NCI-H446 treated with DMSO at 0.1 percent for 48 hours (cell line): ENCODE measurements at regions not wholly inside any gene's neighbourhood (a gene's known extent, or its start where the extent isn't known, plus 50 kb on each side); places are given as distances from the start of the nearest gene placed in this dataset.
A peak's percentile ranks its signal among the peaks of the same experiment; 100 is the strongest.
"Not testable (repeated sequence)": the region's sequence is repeated elsewhere in the genome, so short reads cannot be mapped to it uniquely, and the experiment has no call there.

Experiments
- DNase-seq: peaks from one replicate; lab custom pipeline; 2025; lab: John Stamatoyannopoulos, UW

DNA sequence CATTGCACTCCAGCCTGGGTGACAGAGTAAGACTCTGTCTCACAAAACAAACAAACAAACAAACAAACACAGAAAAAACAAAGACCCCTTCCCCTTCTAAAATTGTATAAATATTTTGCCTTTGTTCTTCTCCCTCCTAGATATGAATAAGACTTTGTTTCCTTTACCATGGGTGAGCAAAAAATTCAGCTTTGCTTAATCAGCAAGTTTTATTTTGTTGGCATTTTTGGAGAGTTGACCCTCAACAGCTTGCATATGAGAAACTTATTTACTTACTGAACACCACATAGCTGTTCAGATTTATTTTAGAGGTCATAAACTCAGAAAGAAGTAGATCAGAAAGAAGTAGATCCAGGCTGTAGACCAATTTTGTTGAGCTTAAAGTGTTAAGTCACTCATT, 395.2 kb upstream of the TOM1L1 start:
- no peak for DNase-seq

DNA sequence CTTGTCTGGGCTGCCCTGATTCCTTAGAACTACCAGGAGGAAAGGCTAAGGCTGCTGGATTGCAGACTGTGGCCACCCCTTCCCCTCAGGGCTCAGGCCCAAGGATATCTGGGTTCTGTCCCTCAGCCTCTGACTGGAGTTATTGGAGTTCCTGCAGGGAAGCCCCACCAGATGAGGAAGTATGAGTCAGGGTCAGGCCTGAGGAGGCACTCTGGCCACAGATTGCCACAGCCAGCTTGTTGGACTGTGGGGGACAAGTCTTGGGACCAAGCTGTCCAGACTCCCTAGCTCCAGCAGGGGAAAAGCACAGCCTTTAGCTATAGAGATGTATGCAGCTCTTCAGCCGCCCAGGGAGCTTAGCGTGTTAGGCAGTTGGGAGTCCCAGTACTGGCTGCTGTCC, 381.9 kb upstream of the TOM1L1 start:
- no peak for DNase-seq

DNA sequence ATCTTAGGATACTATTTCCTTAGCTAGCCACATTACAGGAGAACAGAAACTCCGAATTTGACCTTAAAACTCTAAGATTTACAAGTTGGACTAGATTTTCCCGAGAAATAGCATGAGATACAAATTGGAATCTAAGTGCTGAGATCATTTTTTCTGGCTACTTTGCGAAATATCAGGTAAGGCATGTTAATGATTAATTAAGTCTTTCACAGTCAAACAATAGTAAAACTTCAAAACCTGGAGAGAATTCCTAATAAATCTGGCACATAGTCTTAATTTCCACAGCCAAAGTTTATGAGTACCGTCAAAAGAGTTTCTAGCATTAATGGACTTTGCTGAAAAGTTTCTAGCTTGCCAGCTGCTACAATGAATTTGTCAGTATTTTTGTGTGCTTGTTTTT, 379.5 kb upstream of the TOM1L1 start:
- DNase-seq, result no peak

DNA sequence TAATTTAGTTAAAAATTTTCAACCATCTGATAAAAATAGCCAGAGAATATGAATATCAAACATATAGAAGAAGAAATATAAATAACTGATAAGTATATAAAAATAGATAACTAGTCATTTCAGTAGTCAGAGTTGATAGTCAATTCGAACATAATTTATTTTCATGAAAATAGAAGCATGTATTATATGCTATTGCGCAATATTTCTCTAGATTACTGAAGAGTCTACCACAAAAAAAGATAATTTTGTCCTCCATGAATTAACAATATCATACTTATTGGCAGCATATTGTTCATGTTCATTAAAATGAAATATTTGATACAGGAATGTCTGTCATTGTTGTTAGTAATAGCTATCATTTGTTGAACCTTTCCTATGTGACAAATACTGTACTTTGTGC, 376.2 kb upstream of the TOM1L1 start:
- no peak for DNase-seq

DNA sequence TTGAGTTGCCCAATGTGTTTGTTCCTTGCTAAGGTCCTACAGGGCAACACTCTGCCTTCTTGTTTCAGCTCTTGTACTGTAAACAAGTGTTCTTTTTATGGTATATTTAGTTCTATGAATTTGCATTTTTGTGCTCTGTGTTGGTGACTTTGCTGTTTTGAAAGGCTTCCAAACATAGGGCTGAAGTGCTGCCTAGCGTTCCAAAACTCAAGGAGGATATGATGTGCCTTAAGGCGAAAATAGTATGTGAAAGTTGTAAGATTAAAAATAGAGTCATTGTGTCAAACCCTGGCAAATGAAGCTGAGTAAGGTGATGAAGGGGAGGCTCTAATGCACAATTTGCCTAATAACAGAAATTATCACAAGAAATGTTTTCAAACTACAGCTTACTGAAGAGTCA, 372.7 kb upstream of the TOM1L1 start:
- no peak for DNase-seq

DNA sequence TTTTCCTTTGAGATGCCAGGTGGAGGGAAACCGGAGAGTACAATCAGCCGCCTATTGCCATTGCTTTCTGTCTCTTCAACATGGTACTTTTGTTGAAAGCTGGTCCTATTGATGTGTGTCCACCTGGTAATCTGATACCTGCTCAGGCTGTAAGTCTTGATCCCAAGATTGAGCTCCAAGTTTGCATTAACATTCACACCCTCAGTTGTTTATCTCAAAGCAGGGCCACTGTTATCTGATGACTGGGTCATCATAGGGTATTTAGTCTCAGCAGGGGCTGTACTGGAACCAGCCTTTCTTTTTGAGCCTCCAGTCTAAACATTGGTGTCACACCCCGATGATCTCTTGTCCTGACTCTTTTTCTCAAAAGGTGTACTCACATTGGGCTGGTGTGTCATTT, 370.3 kb upstream of the TOM1L1 start:
- DNase-seq, result no peak

DNA sequence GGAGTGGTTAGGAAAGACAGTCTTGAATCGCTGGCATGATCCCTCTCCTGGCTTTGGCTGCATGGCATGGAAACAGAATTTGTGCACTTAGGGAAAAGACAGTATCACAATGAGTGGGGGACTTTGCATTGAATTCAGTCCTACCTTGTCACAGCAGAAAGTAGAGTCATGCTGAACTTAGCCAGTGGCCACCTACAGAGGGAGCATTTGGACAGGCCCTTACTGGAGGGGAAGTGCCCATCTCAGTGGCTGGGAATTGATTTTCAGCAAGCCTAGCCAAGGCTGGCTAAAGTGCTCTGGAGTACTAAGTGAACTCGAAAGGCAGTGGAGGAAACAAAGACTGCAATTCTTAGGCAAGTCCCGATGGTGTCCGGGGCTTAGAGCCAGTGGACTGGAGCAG, 364.3 kb upstream of the TOM1L1 start:
- DNase-seq, result no peak

DNA sequence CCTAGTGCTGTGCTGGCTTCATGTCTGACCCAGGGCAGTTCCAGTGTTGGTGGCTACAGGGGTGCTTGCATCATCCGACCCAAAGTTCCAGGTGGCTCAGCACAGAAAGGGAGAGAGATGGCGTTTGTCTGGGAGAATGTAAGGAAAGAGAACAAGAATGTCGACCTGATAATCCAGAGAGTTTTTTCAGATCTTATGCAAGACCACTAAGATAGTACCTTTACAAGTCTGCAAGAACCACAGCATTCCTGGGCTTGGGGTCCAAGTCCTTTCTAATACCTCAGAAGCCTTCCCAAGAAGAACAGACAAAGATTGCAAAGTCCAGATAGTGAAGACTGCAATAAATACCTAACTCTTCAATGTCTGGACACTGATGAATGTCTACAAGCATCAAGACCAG, 363.0 kb upstream of the TOM1L1 start:
- no peak for DNase-seq

DNA sequence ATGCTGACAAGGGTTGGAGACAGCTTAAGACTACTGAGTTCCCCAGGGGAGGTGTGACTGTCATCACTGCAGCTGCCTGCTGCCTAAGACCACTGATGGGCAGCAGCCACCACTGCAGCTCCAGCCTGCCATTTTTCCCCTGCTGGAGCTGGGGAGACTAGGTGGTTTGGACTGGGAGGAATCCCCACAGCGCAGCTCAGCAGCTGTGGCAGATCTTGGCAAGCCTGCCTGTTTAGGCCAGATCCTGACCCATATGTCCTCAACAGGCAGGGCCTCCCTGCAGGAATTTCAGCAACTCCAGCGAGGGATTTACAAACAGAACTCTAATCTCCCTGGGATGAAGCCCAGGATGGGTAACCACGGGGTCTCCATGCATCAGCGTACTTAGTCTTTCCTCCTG, 356.4 kb upstream of the TOM1L1 start:
- DNase-seq, result no peak

DNA sequence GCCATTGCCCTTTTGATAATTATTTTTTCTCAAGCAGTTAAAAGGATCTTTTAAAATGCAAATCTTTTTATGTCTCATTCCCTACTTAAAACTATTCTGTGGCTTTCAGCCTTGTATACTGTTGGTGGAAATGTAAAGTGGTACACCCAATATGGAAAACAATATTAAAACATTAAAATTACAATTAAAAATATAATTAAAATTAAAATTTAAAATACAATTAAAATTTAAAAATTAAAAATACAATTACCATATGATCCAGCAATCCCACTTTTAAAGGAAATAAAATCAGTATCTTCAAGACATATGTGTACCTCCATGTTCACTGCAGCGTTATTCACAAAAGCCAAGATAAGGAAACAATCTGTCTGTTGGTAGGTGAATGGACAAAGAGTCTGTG, 340.8 kb upstream of the TOM1L1 start:
- no peak for DNase-seq

DNA sequence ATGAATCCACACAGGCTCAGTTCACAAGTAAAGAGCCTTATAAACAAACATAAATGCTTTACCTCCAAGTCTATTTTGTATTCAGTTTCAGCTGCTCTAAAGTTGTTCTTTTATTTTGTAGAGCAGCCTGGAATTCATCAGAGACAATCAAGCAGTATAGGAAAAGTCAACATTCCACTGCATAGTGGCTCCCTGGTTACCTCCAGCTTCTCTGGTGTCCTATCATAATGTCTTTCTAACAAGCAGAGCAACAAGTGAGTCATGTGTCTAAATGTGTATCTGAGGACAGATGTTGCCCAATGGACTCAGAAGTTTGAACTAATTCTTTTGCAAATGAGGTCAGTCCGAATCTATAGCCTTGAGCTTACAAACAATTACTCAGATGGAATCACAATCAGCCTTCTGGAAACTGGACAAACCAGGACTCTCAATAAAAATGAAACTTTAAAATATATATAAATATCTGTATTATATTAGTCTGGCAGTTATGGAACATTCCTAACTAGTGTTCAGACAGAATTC, 292.0 kb upstream of the TOM1L1 start:
- DNase-seq, result no peak

DNA sequence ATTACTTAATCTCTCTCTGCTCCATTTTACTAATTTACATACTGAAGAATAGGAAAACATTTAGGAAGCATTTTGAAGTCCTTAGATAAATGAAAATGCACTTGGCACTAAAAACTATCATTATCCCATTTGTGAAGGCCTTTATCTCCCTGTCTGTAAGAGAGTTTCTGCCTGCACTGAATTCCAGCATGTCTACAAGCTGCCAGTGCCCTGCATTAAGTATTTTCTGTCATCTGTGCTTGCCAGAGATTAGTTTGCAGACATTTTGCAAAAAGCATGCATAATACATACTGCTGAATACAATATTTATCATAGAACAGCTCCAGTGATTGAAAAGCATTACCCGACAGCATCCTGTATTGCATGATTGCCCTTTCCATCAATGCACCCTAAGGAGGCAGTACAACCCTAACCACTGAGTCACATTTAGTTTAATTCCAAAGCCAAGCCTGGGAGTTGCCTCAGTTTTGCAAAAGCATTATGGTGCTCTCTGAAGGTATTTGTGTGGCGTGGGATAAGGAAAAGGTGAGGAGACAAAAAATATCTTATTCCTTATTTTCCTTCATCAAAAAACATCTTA, 280.2 kb upstream of the TOM1L1 start:
- DNase-seq, result no peak

DNA sequence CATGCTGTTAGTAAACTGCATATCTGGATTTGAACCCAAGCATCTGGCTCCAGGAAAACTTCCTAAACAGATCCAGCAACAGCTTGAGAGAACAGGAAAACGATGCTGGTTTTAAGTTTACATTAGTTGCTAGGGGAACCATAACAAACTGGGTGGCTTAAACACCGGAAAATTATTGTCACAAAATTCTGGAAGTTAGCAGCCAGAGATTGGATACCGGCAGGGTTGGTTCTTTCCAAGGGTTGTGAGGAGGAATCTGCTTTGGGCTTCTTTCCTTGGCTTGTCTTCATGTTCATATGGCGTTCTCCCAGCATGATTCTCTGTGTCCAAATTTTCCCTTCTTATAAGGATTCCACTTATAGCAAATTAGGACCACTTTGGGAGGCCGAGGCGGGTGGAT, 276.9 kb upstream of the TOM1L1 start:
- no peak for DNase-seq

DNA sequence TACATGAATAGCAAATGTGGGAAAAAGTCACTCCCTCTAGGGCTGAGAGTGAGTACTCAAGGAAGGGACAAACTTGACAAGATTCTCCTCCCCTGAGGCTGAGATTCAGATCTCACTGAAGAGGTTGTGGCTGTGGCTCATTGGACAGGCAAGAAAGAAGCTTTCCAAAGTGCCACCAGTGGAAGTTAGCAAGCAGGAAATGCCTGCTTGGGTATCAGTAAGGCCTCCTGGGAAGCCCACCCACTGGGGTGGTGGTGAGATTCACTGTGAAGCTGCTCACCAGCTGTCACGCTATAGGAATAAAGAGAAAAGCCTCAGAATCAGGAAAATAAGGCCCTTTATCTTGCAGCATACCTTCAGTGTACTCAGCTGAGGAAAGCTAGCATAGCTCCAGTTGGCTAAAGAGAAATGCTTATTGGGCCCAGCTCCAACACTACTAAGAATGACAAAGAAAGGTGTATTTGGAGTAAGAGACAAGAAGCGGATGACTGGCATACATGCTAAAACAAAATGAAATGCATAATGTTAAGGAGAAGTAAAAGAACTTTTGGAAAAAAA, 274.4 kb upstream of the TOM1L1 start:
- no peak for DNase-seq

DNA sequence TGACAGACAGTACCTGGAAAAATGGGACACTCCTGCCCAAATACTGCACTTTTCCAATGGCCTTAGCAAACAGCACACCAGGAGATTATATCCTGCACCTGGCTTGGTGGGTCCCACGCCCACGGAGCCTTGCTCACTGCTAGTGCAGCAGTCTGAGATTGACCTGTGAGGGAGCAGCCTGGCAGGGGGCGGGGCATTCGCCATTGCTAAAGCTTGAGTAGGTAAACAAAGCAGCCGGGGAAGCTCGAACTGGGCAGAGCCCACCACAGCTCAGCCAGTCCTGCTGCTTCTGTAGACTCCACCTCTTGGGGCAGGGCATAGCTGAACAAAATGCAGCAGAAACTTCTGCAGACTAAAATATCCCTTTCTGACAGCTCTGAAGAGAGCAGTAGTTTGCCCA, 261.2 kb upstream of the TOM1L1 start:
- DNase-seq, result not testable (repeated sequence)

DNA sequence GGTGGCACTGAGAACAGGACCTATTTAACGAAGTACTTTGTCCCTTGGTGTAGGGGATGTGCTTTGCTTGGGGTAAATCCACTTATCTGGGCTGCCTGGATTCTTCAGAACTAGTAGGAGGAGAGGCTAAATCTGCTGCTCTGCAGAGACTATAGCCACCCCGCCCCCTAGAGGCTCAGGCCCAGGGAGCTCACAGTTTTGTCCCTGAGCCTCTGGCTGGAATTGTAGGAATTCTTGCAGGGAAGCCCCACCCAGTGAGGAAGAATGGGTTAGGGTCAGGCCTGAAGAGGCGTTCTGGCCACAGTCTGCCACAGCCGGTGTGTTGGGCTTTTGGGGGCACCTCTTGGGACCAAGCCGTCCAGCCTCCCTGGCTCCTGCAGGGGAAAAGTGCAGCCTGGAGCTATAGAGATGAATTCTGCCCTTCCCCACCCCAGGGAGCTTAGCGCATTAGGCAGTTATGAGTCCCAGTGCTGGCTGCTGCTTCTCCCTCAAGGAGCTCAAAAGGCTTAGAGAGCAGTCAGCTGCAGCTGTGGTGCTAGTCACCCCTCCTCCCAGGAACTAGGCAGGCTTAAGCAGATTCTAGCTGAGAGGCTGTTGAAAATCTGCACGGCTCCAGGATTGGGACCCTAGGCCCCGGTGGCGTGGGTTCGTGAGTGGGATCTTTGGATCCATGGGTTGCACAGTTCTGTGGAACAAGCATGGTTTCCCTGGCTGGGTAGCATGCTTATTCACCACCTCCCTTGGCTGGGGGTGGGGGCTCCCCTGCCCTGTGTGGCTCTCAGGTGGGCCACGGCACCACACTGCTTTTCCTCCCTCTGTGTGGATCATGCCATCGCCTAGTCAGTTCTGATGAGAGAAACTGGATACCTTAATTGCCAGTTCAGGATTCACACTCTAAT, 237.4 kb upstream of the TOM1L1 start:
- no peak for DNase-seq

DNA sequence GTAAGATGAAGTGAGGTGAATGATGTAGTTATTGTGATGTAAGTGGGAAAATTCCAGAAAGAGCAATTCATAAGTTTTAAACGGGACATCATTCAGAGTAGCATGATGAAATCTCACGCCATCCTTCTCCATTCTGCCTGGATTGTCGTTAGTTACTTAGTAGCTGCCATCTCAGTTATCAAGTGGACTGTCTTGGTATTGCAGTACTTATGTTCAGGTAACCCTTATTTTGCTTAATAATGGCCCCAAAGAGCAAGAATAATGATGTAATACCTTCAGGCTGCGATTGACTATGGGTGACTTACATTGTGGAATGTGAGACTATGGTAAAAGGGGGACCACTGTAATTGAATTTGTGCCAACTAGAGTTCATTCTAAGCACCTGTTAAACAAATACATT, 234.1 kb upstream of the TOM1L1 start:
- no peak for DNase-seq

DNA sequence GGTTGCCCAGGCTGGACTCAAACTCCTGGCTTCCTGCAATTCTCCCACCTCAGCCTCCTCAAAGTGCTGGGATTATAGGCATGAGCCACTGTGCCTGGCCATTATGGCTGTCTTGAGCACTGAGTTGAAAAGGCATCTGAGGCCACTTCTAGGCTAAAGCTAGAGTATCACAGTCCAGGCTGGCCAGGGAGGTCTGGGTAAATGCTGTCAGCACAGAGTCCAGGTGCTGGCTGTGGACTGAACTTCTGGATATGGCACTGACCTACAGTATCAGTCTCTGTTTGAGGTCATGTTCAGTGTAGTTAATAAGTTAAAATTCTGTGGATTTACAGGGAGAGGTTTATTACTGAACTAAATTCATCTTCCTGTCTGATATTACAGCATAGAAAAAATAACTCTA, 222.5 kb upstream of the TOM1L1 start:
- no peak for DNase-seq

DNA sequence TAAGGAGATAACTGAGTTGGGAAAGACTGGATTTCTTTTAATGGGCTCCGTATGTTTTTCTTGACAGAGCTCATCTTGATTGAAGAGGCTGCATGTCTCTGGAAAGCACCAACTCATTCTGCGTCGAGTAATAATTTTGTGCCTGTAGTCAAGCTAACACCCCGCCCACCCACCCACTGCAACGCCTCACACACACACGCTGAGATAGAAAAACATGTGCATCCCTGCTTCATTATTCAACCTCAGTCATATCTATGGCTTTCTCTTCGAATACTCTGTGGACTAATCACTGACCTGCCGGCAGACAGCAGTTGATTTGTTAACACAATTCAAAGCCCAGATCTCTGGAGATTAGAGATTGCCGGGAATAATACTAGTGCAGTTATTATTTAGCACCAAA, 220.2 kb upstream of the TOM1L1 start:
- no peak for DNase-seq

DNA sequence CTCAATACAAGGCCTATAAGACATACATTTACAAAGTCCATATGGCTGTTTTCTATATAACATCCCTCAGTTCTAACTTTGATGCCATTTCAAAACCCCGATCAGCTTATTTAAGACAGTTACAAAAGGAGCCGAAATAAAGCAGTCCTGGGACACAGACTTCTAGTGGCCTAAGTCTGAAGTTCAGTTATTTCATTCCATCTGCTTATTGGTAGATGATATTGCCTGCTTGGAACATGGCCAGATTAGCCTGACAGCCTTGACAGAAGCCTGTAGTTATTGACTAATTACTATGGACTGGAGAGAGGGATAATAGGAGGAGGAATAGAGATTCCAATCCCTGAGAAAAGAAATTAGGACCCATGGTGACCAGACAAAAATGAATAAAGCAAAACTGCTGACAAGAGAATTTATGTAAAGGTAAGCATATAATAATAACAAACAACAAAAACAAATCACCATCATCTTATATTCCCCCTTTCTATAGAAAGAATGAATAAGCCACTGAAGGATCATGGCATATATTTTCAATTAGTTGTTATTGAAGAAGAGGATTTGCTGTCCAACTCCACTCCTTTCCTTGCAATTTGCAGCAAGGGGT, 206.3 kb upstream of the TOM1L1 start:
- peak; percentile 28 for DNase-seq

DNA sequence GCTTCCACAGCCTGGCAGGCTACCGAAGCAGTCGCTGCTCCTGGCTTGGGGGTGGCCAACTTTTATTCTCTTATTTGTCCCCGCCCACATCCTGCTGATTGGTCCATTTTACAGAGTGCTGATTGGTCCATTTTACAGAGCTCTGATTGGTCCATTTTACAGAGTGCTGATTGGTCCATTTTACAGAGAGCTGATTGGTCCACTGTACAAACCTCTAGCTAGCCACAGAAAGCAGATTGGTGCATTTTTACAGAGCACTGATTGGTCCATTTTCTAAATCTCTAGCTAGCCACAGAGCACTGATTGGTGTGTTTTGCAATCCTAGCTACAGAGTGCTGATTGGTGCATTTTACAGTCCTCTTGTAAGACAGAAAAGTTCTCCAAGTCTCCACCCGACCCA, 187.9 kb upstream of the TOM1L1 start:
- DNase-seq, result not testable (repeated sequence)

DNA sequence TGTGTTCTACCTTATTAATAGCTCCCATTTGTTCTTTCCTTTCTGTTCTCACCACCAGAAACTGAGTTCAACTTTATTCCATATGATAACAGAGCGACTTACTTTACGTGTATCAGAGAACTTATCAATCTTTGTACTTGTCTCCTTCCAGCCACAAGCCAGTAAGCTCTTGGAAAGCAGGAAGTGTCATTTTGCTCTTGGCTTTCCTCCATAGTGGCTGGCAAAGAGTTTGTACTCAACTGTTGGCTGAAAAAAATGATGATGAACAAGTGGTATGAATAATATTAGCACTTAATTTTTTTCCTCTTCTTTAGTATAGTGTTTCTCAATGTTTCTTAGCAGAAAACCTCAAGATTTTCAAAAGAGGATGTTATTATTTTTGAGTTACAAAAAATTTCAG, 182.4 kb upstream of the TOM1L1 start:
- peak; percentile 0 for DNase-seq

DNA sequence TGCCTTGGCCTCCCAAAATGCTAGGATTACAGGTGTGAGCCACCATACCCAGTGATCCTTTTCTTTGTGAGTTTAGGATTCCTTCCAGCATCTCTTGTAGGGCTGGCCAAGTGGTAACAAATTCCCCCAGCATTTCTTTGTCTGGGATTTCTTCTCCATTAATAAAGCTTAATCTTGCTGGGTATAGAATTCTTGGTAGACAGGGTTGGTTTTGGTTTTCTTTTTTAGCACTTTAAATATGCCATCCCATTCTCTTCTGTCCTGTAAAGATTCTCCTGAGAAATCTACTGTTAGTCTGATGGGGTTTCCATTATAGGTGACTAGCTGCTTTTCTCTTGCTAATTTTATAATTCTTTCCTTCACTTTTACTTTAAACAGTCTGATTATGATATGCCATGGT, 173.0 kb upstream of the TOM1L1 start:
- no peak for DNase-seq
